ENCODE measurements at regions not wholly inside any gene's neighbourhood (a gene's known extent, or its start where the extent isn't known, plus 50 kb on each side); places are given as distances from the start of the nearest gene placed in this dataset.

DNA sequence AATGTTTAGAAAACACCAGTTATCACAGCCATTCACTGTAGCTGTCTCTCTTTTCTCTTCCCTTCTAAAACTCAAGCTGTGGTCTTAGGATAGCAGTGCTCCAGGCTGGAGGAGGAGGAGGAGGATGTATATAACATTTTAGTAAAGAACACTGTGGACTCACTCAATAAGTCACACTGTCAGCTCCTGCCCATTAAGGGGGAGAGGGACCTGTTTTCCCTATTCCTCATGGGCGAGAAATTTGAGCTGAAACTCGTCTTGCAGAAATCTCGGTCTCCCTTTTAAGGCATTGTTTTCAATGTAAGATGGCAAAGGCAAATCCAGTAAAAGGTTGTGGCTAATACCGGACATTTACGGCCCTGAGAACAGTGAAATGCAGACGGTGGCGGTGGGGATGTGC is 114.8 kb upstream of the ZNF236 start:
- TF ChIP-seq, protein P1, sequence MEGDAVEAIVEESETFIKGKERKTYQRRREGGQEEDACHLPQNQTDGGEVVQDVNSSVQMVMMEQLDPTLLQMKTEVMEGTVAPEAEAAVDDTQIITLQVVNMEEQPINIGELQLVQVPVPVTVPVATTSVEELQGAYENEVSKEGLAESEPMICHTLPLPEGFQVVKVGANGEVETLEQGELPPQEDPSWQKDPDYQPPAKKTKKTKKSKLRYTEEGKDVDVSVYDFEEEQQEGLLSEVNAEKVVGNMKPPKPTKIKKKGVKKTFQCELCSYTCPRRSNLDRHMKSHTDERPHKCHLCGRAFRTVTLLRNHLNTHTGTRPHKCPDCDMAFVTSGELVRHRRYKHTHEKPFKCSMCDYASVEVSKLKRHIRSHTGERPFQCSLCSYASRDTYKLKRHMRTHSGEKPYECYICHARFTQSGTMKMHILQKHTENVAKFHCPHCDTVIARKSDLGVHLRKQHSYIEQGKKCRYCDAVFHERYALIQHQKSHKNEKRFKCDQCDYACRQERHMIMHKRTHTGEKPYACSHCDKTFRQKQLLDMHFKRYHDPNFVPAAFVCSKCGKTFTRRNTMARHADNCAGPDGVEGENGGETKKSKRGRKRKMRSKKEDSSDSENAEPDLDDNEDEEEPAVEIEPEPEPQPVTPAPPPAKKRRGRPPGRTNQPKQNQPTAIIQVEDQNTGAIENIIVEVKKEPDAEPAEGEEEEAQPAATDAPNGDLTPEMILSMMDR (IDR thresholded peaks at IDR 0.05; ENCODE audit: borderline replicate concordance, extremely low read depth, low read length, poor library complexity, severe bottlenecking), result no peak
- TF ChIP-seq EZH2 (IDR thresholded peaks at IDR 0.05; ENCODE audit: borderline replicate concordance, low read depth, low read length, severe bottlenecking), result no peak

Data from DND-41 (cell line).